ENCODE measurements at regions not wholly inside any gene's neighbourhood (a gene's known extent, or its start where the extent isn't known, plus 50 kb on each side); places are given as distances from the start of the nearest gene placed in this dataset.

GRCh38 chr13:22487932-22488331 lies 692.8 kb upstream of the SGCG start:
- H3K27ac ChIP-seq: peak overlapping the region in 5 of 11 experiments; percentile 11 to 96 (median 47); a peak in 5 of 22 replicates
- H4K20me1 ChIP-seq: no peaks in the 10 kb centered on the region
- H3K36me3 ChIP-seq: peaks cover 0 to 14% (median 0%) of the 10 kb centered on the region in 11 experiments; a peak in 5 of 22 replicates
- H3K4me1 ChIP-seq: peaks cover 21 to 72% (median 44%) of the 10 kb centered on the region in 10 experiments
- no peak for TF ChIP-seq Cebpa-rat (IDR thresholded peaks at IDR 0.05)
- H3K4me2 ChIP-seq: peak overlapping the region in 1 of 11 experiments; percentile 83; a peak in 1 of 22 replicates
- H3K9ac ChIP-seq: no peak overlapping the region
- H3K9me3 ChIP-seq (replicated peaks in 1 of 11): peaks cover 1 to 89% (median 71%) of the 10 kb centered on the region in 11 experiments; a peak in 20 of 22 replicates
- no peak overlapping the region for H3K4me3 ChIP-seq
- H3K27me3 ChIP-seq: no peaks in the 10 kb centered on the region

DNA sequence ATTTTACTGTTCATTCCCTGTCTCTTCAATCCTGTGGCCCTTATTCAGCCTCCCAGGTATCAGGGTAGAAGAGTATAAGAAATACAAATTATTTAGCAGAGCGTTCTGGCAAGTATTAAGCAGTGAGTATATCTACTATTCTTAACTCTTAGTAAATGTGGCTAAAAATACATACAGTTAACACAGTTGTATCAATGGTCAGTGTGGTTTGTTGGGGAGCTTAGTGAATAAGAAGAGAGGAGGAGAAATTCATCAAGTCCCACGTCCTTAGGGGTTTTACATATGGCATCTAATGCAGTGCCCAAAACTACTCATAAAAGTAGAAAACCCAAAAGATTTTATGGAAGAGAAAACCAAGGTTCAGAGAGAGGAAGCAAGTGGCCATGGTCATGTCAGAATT lies 691.0 kb upstream of the SGCG start:
- Histone ChIP-seq H3K27ac (peak overlapping the region in 1 of 11 experiments; percentile 13; a peak in 2 of 22 replicates), H4K20me1 (no peaks in the 10 kb centered on the region), H3K9me3 (replicated peaks in 1 of 11) (peaks cover 8 to 91% (median 71%) of the 10 kb centered on the region in 11 experiments; a peak in 21 of 22 replicates), H3K9ac (no peak overlapping the region), H3K36me3 (peaks cover 0 to 17% (median 0%) of the 10 kb centered on the region in 11 experiments; a peak in 4 of 22 replicates), H3K27me3 (no peaks in the 10 kb centered on the region), H3K4me1 (peaks cover 12 to 54% (median 30%) of the 10 kb centered on the region in 10 experiments), H3K4me2 (no peak overlapping the region), H3K4me3 (no peak overlapping the region)
- no peak for TF ChIP-seq Cebpa-rat (IDR thresholded peaks at IDR 0.05)

DNA sequence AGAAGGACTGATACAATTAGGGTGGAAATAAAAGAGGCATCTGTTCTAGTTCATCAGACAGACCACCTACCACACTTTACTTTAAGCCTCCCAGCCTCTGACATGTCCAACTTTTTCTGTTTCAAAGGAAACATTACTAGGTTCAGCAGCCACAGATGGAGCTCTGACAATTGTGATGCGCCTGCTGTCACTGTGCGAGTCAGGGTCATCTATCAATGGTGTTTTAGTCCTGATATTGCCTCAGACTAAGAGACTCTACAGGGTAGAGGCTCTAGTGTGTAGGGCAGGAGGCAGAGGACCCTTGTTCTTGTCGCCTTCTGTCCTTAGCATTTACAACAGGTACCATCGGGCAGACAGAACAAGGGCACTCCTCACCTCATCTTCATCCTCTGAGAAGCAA lies 685.0 kb upstream of the SGCG start:
- Histone ChIP-seq H4K20me1 (no peaks in the 10 kb centered on the region), H3K9me3 (replicated peaks in 1 of 11) (peaks cover 10 to 54% (median 40%) of the 10 kb centered on the region in 11 experiments), H3K27ac (peak overlapping the region in 9 of 11 experiments; percentile 68 to 90 (median 85); a peak in 19 of 22 replicates), H3K4me2 (peak overlapping the region; percentile 74 to 96 (median 93)), H3K36me3 (peaks cover 0 to 13% (median 0%) of the 10 kb centered on the region in 11 experiments; a peak in 3 of 22 replicates), H3K4me3 (peak overlapping the region in 6 of 10 experiments; percentile 42 to 57 (median 47); a peak in 10 of 20 replicates), H3K9ac (peak overlapping the region; percentile 32 to 84 (median 79); a peak in 19 of 22 replicates), H3K27me3 (no peaks in the 10 kb centered on the region), H3K4me1 (peaks cover 37 to 67% (median 56%) of the 10 kb centered on the region in 10 experiments)
- no peak for TF ChIP-seq Cebpa-rat (IDR thresholded peaks at IDR 0.05)

- H3K4me1 ChIP-seq: peaks cover 30 to 65% (median 54%) of the 10 kb centered on the region in 10 experiments
- no peaks in the 10 kb centered on the region for H3K27me3 ChIP-seq
- peaks cover 0 to 9% (median 0%) of the 10 kb centered on the region in 11 experiments; a peak in 4 of 22 replicates for H3K36me3 ChIP-seq
- no peaks in the 10 kb centered on the region for H4K20me1 ChIP-seq
- TF ChIP-seq Cebpa-rat (IDR thresholded peaks at IDR 0.05): no peak
- H3K9ac ChIP-seq: peak overlapping the region; percentile 32 to 84 (median 79); a peak in 21 of 22 replicates
- peak overlapping the region; percentile 74 to 96 (median 93) for H3K4me2 ChIP-seq
- peaks cover 8 to 55% (median 44%) of the 10 kb centered on the region in 11 experiments for H3K9me3 ChIP-seq (replicated peaks in 1 of 11)
- peak overlapping the region; percentile 5 to 90 (median 83); a peak in 21 of 22 replicates for H3K27ac ChIP-seq
- peak overlapping the region; percentile 3 to 63 (median 47); a peak in 19 of 20 replicates for H3K4me3 ChIP-seq
Observed at GRCh38 chr13:22496803-22497508, 683.8 kb upstream of the SGCG start.

DNA sequence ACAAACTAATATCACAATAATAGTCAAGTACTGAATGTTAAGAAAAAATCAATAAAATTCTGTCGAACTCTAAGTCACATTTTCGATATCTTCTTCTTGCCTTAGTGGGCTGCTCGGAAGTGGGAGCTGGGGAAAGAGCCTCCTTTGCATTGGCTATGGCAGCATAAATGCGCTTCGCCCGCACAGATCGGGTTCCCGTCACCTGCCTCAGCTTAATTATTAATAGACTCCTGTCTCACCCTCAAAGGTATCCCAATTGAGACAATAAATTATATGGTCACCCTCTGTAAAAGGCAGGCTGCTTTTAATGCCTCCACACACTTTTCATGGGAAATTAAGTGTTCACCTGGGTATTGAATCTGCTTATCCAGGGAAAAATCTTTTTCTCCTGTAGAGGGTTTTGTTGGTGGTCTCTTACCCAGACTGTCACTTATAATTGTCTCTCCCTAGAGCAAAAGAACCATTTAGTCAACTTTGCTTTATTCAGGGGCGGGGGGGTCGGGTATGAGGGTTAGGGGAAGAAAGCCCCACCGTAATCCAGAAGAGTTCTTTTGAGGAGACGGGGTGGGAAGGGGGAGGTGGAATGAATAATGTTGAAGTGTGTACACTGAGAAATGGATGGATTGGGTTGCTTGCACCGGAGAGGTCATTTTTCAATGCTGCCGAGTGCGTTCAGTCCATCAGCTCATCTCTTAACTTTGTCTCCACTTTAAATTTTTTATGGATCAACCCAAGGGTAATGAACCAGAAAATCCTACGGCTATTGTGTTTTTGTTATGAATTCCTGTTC lies 682.6 kb upstream of the SGCG start:
- H3K4me2 ChIP-seq: peak overlapping the region in 10 of 11 experiments; percentile 74 to 96 (median 94); a peak in 19 of 22 replicates
- peaks cover 9 to 55% (median 44%) of the 10 kb centered on the region in 11 experiments for H3K9me3 ChIP-seq (replicated peaks in 1 of 11)
- no peak for TF ChIP-seq Cebpa-rat (IDR thresholded peaks at IDR 0.05)
- peaks cover 0 to 15% (median 0%) of the 10 kb centered on the region in 11 experiments; a peak in 5 of 22 replicates for H3K36me3 ChIP-seq
- no peaks in the 10 kb centered on the region for H3K27me3 ChIP-seq
- peak overlapping the region in 1 of 10 experiments; percentile 50; a peak in 1 of 20 replicates for H3K4me3 ChIP-seq
- peaks cover 30 to 65% (median 54%) of the 10 kb centered on the region in 10 experiments for H3K4me1 ChIP-seq
- peak overlapping the region in 7 of 11 experiments; percentile 78 to 84 (median 79); a peak in 14 of 22 replicates for H3K9ac ChIP-seq
- peak overlapping the region in 9 of 11 experiments; percentile 68 to 90 (median 85); a peak in 18 of 22 replicates for H3K27ac ChIP-seq
- no peaks in the 10 kb centered on the region for H4K20me1 ChIP-seq

DNA sequence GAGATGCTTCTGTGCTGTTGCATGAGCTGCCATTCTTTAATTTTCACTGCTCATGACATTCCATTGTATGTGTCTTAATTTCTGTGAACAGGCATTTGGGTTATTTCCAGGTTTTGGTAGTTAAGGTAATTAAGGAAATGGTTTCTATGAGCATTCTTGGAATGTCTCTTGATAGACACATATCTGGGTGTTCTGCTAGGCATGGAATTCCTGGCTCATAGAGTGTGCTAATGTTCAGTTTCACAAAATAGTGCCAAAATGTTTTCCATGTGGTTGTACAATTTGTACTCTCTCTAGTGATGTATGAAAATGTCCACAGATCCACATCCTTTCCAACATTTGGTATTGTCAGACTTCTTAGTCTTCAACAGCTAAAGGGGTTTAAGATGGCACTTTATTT lies 680.9 kb upstream of the SGCG start:
- H4K20me1 ChIP-seq: no peaks in the 10 kb centered on the region
- TF ChIP-seq Cebpa-rat (IDR thresholded peaks at IDR 0.05): no peak
- H3K4me3 ChIP-seq: peak overlapping the region in 1 of 10 experiments; percentile 35; a peak in 1 of 20 replicates
- peaks cover 0 to 16% (median 0%) of the 10 kb centered on the region in 11 experiments; a peak in 5 of 22 replicates for H3K36me3 ChIP-seq
- peak overlapping the region in 5 of 11 experiments; percentile 87 to 96 (median 94); a peak in 5 of 22 replicates for H3K4me2 ChIP-seq
- peaks cover 13 to 55% (median 50%) of the 10 kb centered on the region in 11 experiments; a peak in 21 of 22 replicates for H3K9me3 ChIP-seq (replicated peaks in 1 of 11)
- H3K9ac ChIP-seq: no peak overlapping the region
- peaks cover 30 to 54% (median 48%) of the 10 kb centered on the region in 10 experiments for H3K4me1 ChIP-seq
- no peaks in the 10 kb centered on the region for H3K27me3 ChIP-seq
- peak overlapping the region in 3 of 11 experiments; percentile 85 to 88 (median 87); a peak in 1 of 22 replicates for H3K27ac ChIP-seq

DNA sequence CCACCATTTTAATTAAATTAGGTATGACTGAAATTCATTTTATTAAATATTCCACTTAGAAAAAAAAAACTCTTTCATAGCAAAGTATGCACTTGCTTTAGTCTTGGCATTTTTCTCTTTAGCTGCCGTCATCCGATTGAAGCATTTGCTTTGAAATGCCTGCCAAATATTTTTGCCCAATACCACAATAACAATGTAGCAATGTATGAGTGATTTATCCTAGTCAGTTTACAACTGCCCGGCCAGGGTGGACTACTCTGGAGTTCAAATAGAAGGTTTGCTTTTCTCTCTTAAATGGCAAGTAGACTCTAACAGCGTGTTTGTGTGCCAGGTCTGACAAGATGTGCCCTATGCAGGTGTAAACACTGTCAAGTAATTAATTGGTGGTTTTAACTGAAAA lies 675.3 kb upstream of the SGCG start:
- no peak for TF ChIP-seq Cebpa-rat (IDR thresholded peaks at IDR 0.05)
- H3K4me3 ChIP-seq: no peak overlapping the region
- no peak overlapping the region for H3K4me2 ChIP-seq
- no peak overlapping the region for H3K27ac ChIP-seq
- H4K20me1 ChIP-seq: no peaks in the 10 kb centered on the region
- no peaks in the 10 kb centered on the region for H3K27me3 ChIP-seq
- H3K4me1 ChIP-seq: peaks cover 0 to 4% (median 0%) of the 10 kb centered on the region in 10 experiments; a peak in 1 of 20 replicates
- no peak overlapping the region for H3K9ac ChIP-seq
- H3K9me3 ChIP-seq (replicated peaks in 1 of 11): peaks cover 21 to 79% (median 66%) of the 10 kb centered on the region in 11 experiments
- H3K36me3 ChIP-seq: peaks cover 0 to 17% (median 0%) of the 10 kb centered on the region in 11 experiments; a peak in 4 of 22 replicates

DNA sequence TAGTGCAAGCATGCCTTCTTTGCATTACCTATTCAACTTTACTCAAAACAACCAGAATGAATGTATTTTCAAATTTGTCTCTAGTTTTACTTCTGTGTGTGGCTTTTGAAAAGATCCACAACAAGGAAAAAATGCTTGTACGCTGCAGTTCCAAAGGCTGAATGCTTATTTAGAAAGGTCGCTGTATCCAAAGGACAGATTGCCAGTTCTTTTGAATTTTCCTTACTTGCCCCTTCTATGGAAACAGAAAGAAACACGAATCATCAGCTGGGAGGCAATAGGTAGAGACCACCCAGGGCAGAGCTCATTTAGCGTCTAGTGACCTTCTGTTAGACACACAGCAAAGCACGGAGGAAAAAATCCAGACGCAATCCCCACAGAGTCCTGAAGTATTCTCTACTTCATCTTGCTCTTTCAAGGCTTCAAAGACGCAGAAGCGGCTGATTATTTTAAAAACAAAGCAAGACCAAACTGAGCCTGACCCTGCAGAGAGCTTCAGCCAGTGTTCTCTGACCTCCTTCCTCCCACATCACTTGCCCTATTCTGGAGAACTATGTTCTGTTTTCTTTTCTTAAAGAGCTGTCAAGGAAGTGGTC lies 674.6 kb upstream of the SGCG start:
- no peaks in the 10 kb centered on the region for H4K20me1 ChIP-seq
- no peak overlapping the region for H3K4me3 ChIP-seq
- H3K9me3 ChIP-seq (replicated peaks in 1 of 11): peaks cover 15 to 78% (median 59%) of the 10 kb centered on the region in 11 experiments

More for the DNA sequence above, 674.6 kb upstream of the SGCG start:
- peaks cover 0 to 4% (median 0%) of the 10 kb centered on the region in 10 experiments; a peak in 1 of 20 replicates for H3K4me1 ChIP-seq
- no peaks in the 10 kb centered on the region for H3K27me3 ChIP-seq
- H3K27ac ChIP-seq: no peak overlapping the region
- no peak for TF ChIP-seq Cebpa-rat (IDR thresholded peaks at IDR 0.05)
- H3K36me3 ChIP-seq: peaks cover 0 to 17% (median 0%) of the 10 kb centered on the region in 11 experiments; a peak in 4 of 22 replicates
- H3K9ac ChIP-seq: no peak overlapping the region
- H3K4me2 ChIP-seq: no peak overlapping the region

All from BLaER1 treated with 17β-estradiol and CSF1 and Interleukin-3, amounts not matched to agents 10 nM and 100 nM (cell line).